ENCODE measurements at regions not wholly inside any gene's neighbourhood (a gene's known extent, or its start where the extent isn't known, plus 50 kb on each side); places are given as distances from the start of the nearest gene placed in this dataset.

DNA sequence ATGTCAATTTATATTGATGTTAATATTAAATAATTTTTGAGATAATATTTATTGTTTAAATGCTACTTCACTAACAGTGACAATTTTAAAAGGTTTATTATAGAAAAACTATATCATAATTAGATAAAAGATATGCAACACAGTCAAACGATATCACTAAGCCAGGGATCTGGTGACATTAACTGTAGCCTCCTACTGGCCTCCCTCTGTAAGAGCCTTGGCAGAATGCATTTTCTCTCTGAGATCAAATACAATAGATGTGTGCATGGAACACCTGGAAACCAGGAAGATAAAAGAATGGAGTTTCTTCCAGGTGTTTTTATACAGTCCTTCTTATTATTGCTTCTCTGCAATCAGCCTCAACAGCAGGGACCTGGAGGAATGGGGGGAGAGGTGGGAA lies 1762.1 kb downstream of the BRINP3 start:
- TF ChIP-seq, protein P1, sequence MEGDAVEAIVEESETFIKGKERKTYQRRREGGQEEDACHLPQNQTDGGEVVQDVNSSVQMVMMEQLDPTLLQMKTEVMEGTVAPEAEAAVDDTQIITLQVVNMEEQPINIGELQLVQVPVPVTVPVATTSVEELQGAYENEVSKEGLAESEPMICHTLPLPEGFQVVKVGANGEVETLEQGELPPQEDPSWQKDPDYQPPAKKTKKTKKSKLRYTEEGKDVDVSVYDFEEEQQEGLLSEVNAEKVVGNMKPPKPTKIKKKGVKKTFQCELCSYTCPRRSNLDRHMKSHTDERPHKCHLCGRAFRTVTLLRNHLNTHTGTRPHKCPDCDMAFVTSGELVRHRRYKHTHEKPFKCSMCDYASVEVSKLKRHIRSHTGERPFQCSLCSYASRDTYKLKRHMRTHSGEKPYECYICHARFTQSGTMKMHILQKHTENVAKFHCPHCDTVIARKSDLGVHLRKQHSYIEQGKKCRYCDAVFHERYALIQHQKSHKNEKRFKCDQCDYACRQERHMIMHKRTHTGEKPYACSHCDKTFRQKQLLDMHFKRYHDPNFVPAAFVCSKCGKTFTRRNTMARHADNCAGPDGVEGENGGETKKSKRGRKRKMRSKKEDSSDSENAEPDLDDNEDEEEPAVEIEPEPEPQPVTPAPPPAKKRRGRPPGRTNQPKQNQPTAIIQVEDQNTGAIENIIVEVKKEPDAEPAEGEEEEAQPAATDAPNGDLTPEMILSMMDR (IDR thresholded peaks at IDR 0.05; ENCODE audit: low read depth, low read length), result peak; percentile 23; the same call in 1 of the 2 replicates
- no peak for TF ChIP-seq EZH2phosphoT487 (IDR thresholded peaks at IDR 0.05; ENCODE audit: low read depth)

Measured in OCI-LY3 (cell line).